ENCODE measurements at regions not wholly inside any gene's neighbourhood (a gene's known extent, or its start where the extent isn't known, plus 50 kb on each side); places are given as distances from the start of the nearest gene placed in this dataset.

- DNase-seq (ENCODE audit: low read depth): peak; percentile 100
Observed at GRCh38 chr1:235011599-235012435, 116.8 kb downstream of the TOMM20 start.

GRCh38 chr1:235011064-235011598 lies 117.5 kb downstream of the TOMM20 start:
- peak; percentile 33 for DNase-seq (ENCODE audit: low read depth)

GRCh38 chr1:235009561-235010306 lies 118.9 kb downstream of the TOMM20 start:
- no peak for DNase-seq (ENCODE audit: low read depth)

- DNase-seq (ENCODE audit: low read depth): no peak
Observed at GRCh38 chr1:235009074-235009473, 119.6 kb downstream of the TOMM20 start.

- no peak for DNase-seq (ENCODE audit: low read depth)
Observed at GRCh38 chr1:235008239-235008638, 120.4 kb downstream of the TOMM20 start.

- no peak for DNase-seq (ENCODE audit: low read depth)
Observed at GRCh38 chr1:235006816-235007215, 121.8 kb downstream of the TOMM20 start.

GRCh38 chr1:235006132-235006721 lies 122.4 kb downstream of the TOMM20 start:
- DNase-seq (ENCODE audit: low read depth): no peak

- DNase-seq (ENCODE audit: low read depth): no peak
Observed at GRCh38 chr1:235004840-235005391, 123.7 kb downstream of the TOMM20 start.

- no peak for DNase-seq (ENCODE audit: low read depth)
Observed at GRCh38 chr1:235004276-235004675, 124.4 kb downstream of the TOMM20 start.

GRCh38 chr1:235002706-235003300 lies 125.8 kb downstream of the TOMM20 start:
- no peak for DNase-seq (ENCODE audit: low read depth)

GRCh38 chr1:234999513-234999940 lies 129.1 kb downstream of the TOMM20 start:
- no peak for DNase-seq (ENCODE audit: low read depth)

GRCh38 chr1:234997896-234998741 lies 130.5 kb downstream of the TOMM20 start:
- peak; percentile 81 for DNase-seq (ENCODE audit: low read depth)

GRCh38 chr1:234997201-234997895 lies 131.3 kb downstream of the TOMM20 start:
- DNase-seq (ENCODE audit: low read depth): peak; percentile 100

- no peak for DNase-seq (ENCODE audit: low read depth)
Observed at GRCh38 chr1:234996245-234996757, 132.3 kb downstream of the TOMM20 start.

GRCh38 chr1:234994436-234995295 lies 134.0 kb downstream of the TOMM20 start:
- DNase-seq (ENCODE audit: low read depth): no peak

GRCh38 chr1:234992065-234992464 lies 136.6 kb downstream of the TOMM20 start:
- no peak for DNase-seq (ENCODE audit: low read depth)

GRCh38 chr1:234990874-234991801 lies 137.5 kb downstream of the TOMM20 start:
- DNase-seq (ENCODE audit: low read depth): no peak

- no peak for DNase-seq (ENCODE audit: low read depth)
Observed at GRCh38 chr1:234990328-234990675, 138.3 kb downstream of the TOMM20 start.

Measured in Daoy (cell line).